ENCODE measurements at regions not wholly inside any gene's neighbourhood (a gene's known extent, or its start where the extent isn't known, plus 50 kb on each side); places are given as distances from the start of the nearest gene placed in this dataset.

GRCh38 chr17:5815396-5815795 lies 231.1 kb upstream of the NLRP1 start:
- Histone ChIP-seq H3K9me3 (ENCODE audit: control insufficient read depth, insufficient read depth, low read length) (0 out of 2 replicates have a peak, but pooled peaks cover 2% of the 10 kb centered on the region), H3K27ac (ENCODE audit: low read depth, low read length) (no peak overlapping the region), H4K20me1 (ENCODE audit: control insufficient read depth, insufficient read depth, low read depth, low read length) (no peaks in the 10 kb centered on the region), H3F3A (ENCODE audit: control insufficient read depth, insufficient read depth) (no peaks in the 10 kb centered on the region), H3K9me2 (replicated peaks; ENCODE audit: control insufficient read depth, low read length) (no peaks in the 10 kb centered on the region), H3K27me3 (ENCODE audit: control insufficient read depth, low read length) (no peaks in the 10 kb centered on the region), H3K4me1 (ENCODE audit: control insufficient read depth, low read length) (no peaks in the 10 kb centered on the region), H3K36me3 (ENCODE audit: control insufficient read depth, low read length) (no peaks in the 10 kb centered on the region), H3K4me2 (ENCODE audit: low read length) (no peak overlapping the region), H3K79me2 (ENCODE audit: control insufficient read depth, low read length) (no peaks in the 10 kb centered on the region), H3K4me3 (ENCODE audit: low read length) (no peak overlapping the region)
- TF ChIP-seq CTCF (IDR thresholded peaks at IDR 0.05; ENCODE audit: low read depth, low read length, poor library complexity, severe bottlenecking) (no peak), EZH2phosphoT487 (IDR thresholded peaks at IDR 0.05; ENCODE audit: borderline replicate concordance, low read length) (no peak)

- Histone ChIP-seq H3K27ac (ENCODE audit: low read depth, low read length) (no peak overlapping the region), H3K79me2 (ENCODE audit: control insufficient read depth, low read length) (no peaks in the 10 kb centered on the region), H3F3A (ENCODE audit: control insufficient read depth, insufficient read depth) (no peaks in the 10 kb centered on the region), H3K27me3 (ENCODE audit: control insufficient read depth, low read length) (no peaks in the 10 kb centered on the region), H3K4me3 (ENCODE audit: low read length) (no peak overlapping the region), H4K20me1 (ENCODE audit: control insufficient read depth, insufficient read depth, low read depth, low read length) (no peaks in the 10 kb centered on the region), H3K9me2 (replicated peaks; ENCODE audit: control insufficient read depth, low read length) (no peaks in the 10 kb centered on the region), H3K36me3 (ENCODE audit: control insufficient read depth, low read length) (no peaks in the 10 kb centered on the region), H3K9me3 (ENCODE audit: control insufficient read depth, insufficient read depth, low read length) (no peaks in the 10 kb centered on the region), H3K4me2 (ENCODE audit: low read length) (no peak overlapping the region), H3K4me1 (ENCODE audit: control insufficient read depth, low read length) (no peaks in the 10 kb centered on the region)
- TF ChIP-seq CTCF (IDR thresholded peaks at IDR 0.05; ENCODE audit: low read depth, low read length, poor library complexity, severe bottlenecking) = no peak
These were observed 232.3 kb upstream of the NLRP1 start for GRCh38 chr17:5816491-5817070.

GRCh38 chr17:5817475-5818395 lies 233.4 kb upstream of the NLRP1 start:
- no peak for TF ChIP-seq EZH2phosphoT487 (IDR thresholded peaks at IDR 0.05; ENCODE audit: borderline replicate concordance, low read length)
- TF ChIP-seq CTCF (IDR thresholded peaks at IDR 0.05; ENCODE audit: low read depth, low read length, poor library complexity, severe bottlenecking) = no peak
- H3K79me2 ChIP-seq (ENCODE audit: control insufficient read depth, low read length) = no peaks in the 10 kb centered on the region
- no peaks in the 10 kb centered on the region for H3K4me1 ChIP-seq (ENCODE audit: control insufficient read depth, low read length)
- H3K27ac ChIP-seq (ENCODE audit: low read depth, low read length) = no peak overlapping the region
- H3F3A ChIP-seq (ENCODE audit: control insufficient read depth, insufficient read depth) = no peaks in the 10 kb centered on the region
- no peaks in the 10 kb centered on the region for H3K9me2 ChIP-seq (replicated peaks; ENCODE audit: control insufficient read depth, low read length)
- no peaks in the 10 kb centered on the region for H3K27me3 ChIP-seq (ENCODE audit: control insufficient read depth, low read length)
- H3K4me2 ChIP-seq (ENCODE audit: low read length) = no peak overlapping the region
- H3K36me3 ChIP-seq (ENCODE audit: control insufficient read depth, low read length) = no peaks in the 10 kb centered on the region
- H3K9me3 ChIP-seq (ENCODE audit: control insufficient read depth, insufficient read depth, low read length) = no peaks in the 10 kb centered on the region
- no peak overlapping the region for H3K4me3 ChIP-seq (ENCODE audit: low read length)
- H4K20me1 ChIP-seq (ENCODE audit: control insufficient read depth, insufficient read depth, low read depth, low read length) = no peaks in the 10 kb centered on the region
